ACC112 (cell line): ENCODE measurements at regions not wholly inside any gene's neighbourhood (a gene's known extent, or its start where the extent isn't known, plus 50 kb on each side); places are given as distances from the start of the nearest gene placed in this dataset.

Experiments
- H2AFZ ChIP-seq: fragments of 200-600 bp; sonication (generic); one replicate; pipeline ENCODE4 v1.6.0; 2017; ENCODE audit warnings: antibody characterized with exemption, low read length; ENCODE audit not compliant: unreplicated experiment
- H3K27ac ChIP-seq: fragments of 200-600 bp; sonication (generic); 2 replicates; pipeline ENCODE4 v1.5.1; 2014; ENCODE audit warnings: low read depth, mild to moderate bottlenecking, antibody characterized with exemption, low read length, moderate library complexity
- H3K27me3 ChIP-seq: fragments of 200-600 bp; sonication (generic); 2 replicates; pipeline ENCODE4 v1.6.1; 2014; ENCODE audit warnings: mild to moderate bottlenecking, antibody characterized with exemption, low read length, moderate library complexity, mixed read lengths; ENCODE audit not compliant: insufficient read depth
- H3K36me3 ChIP-seq: fragments of 200-600 bp; sonication (generic); 2 replicates; pipeline ENCODE4 v1.6.1; 2016; ENCODE audit warnings: mild to moderate bottlenecking, antibody characterized with exemption, low read length, moderate library complexity, mixed read lengths; ENCODE audit not compliant: insufficient read depth
- H3K4me1 ChIP-seq: fragments of 200-600 bp; sonication (generic); one replicate; pipeline ENCODE4 v1.6.1; 2016; ENCODE audit warnings: low read length, mixed read lengths; ENCODE audit not compliant: insufficient read depth, unreplicated experiment, control insufficient read depth
- H3K4me3 ChIP-seq: fragments of 200-600 bp; sonication (generic); 2 replicates; pipeline ENCODE4 v1.5.1; 2014; ENCODE audit warnings: mild to moderate bottlenecking, low read depth, low read length
- H3K79me2 ChIP-seq: fragments of 200-600 bp; sonication (generic); one replicate; pipeline ENCODE4 v1.6.0; 2016; ENCODE audit warnings: low read length; ENCODE audit not compliant: control insufficient read depth, unreplicated experiment, insufficient read depth

GRCh38 chr2:240202586-240202985 is 62.1 kb upstream of the OTOS start:
- H2AFZ ChIP-seq: no peak overlapping the region
- peaks cover 12% of the 10 kb centered on the region for H3K4me1 ChIP-seq
- H3K4me3 ChIP-seq: no peak overlapping the region
- H3K36me3 ChIP-seq: no peaks in the 10 kb centered on the region
- H3K27me3 ChIP-seq: peaks cover 44% of the 10 kb centered on the region
- H3K79me2 ChIP-seq: no peaks in the 10 kb centered on the region
- no peak overlapping the region for H3K27ac ChIP-seq

- Histone ChIP-seq H3K36me3 (no peaks in the 10 kb centered on the region), H3K27me3 (peaks cover 44% of the 10 kb centered on the region), H2AFZ (no peak overlapping the region), H3K4me3 (no peak overlapping the region), H3K27ac (no peak overlapping the region), H3K4me1 (peaks cover 12% of the 10 kb centered on the region), H3K79me2 (no peaks in the 10 kb centered on the region)
Observed at GRCh38 chr2:240203031-240203787, 62.8 kb upstream of the OTOS start.

DNA sequence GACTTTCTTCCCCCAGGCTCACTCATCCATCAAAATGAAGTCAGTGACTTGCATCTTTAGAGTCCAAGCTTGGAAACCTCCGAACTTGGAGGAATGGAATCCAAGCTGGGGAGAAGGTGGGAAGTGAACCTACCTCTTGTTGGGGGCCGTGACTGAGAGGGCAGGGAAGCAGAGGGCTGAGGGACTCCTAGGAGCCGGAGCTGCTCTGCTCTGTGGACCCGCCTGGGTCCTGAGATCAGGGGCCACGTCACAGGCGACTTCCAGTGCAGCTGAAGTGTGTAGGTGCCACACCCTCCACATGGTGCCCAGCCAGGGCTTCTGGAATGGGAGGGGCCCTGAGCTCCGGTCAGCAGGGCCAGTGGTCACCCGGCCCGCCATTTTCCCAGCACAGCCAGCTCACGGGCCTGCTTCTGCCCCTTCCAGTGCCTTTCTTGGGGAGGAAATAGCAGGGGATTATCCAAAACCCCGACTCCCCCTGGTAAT is 63.4 kb upstream of the OTOS start:
- H3K27ac ChIP-seq: no peak overlapping the region
- H2AFZ ChIP-seq: no peak overlapping the region
- H3K4me3 ChIP-seq: no peak overlapping the region
- H3K36me3 ChIP-seq: no peaks in the 10 kb centered on the region
- peaks cover 12% of the 10 kb centered on the region for H3K4me1 ChIP-seq
- peaks cover 44% of the 10 kb centered on the region for H3K27me3 ChIP-seq
- H3K79me2 ChIP-seq: no peaks in the 10 kb centered on the region

- H3K4me1 ChIP-seq: peaks cover 12% of the 10 kb centered on the region
- no peaks in the 10 kb centered on the region for H3K79me2 ChIP-seq
- H2AFZ ChIP-seq: no peak overlapping the region
- H3K27me3 ChIP-seq: peaks cover 47% of the 10 kb centered on the region
- no peaks in the 10 kb centered on the region for H3K36me3 ChIP-seq
- H3K4me3 ChIP-seq: no peak overlapping the region
- peak overlapping the region; percentile 19; the same call in 1 of the 2 replicates for H3K27ac ChIP-seq
Observed at GRCh38 chr2:240204431-240205276, 64.2 kb upstream of the OTOS start.

- H3K27me3 ChIP-seq: peaks cover 41% of the 10 kb centered on the region
- H3K4me1 ChIP-seq: peaks cover 12% of the 10 kb centered on the region
- H3K79me2 ChIP-seq: no peaks in the 10 kb centered on the region
- no peaks in the 10 kb centered on the region for H3K36me3 ChIP-seq
- H2AFZ ChIP-seq: no peak overlapping the region
- peak overlapping the region; percentile 19; the same call in 1 of the 2 replicates for H3K27ac ChIP-seq
- H3K4me3 ChIP-seq: no peak overlapping the region
Observed at GRCh38 chr2:240205348-240205747, 64.9 kb upstream of the OTOS start.

GRCh38 chr2:240205772-240206171 is 65.3 kb upstream of the OTOS start:
- H3K4me1 ChIP-seq: peaks cover 12% of the 10 kb centered on the region
- no peak overlapping the region for H3K4me3 ChIP-seq
- no peak overlapping the region for H2AFZ ChIP-seq
- no peak overlapping the region for H3K27ac ChIP-seq
- H3K36me3 ChIP-seq: no peaks in the 10 kb centered on the region
- H3K27me3 ChIP-seq: peaks cover 36% of the 10 kb centered on the region
- H3K79me2 ChIP-seq: no peaks in the 10 kb centered on the region

DNA sequence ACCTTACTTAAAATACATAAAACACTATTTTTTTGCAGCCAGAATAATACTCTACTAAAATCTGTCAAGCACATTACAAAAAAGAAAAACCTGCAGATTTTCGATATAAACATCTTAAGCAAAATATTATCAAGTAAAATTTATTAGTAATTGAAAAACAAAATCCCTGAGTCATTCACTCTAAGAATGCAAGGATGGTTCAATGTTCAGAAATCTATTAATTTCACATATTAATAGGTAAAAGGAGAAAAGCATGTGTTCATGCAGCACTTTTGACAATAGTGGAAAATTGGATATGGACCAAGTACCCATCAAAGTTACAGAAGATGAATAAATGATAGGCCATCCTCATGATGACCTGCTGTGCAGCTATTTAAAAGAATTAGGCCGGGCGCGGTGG is 66.2 kb upstream of the OTOS start:
- no peak overlapping the region for H3K4me3 ChIP-seq
- no peak overlapping the region for H2AFZ ChIP-seq

GRCh38 chr2:240207661-240208060 is 67.2 kb upstream of the OTOS start:
- Histone ChIP-seq H3K79me2 (no peaks in the 10 kb centered on the region), H3K4me3 (no peak overlapping the region), H2AFZ (no peak overlapping the region), H3K27me3 (peaks cover 17% of the 10 kb centered on the region), H3K4me1 (peaks cover 12% of the 10 kb centered on the region), H3K27ac (no peak overlapping the region), H3K36me3 (no peaks in the 10 kb centered on the region)

More for the DNA sequence above, 66.2 kb upstream of the OTOS start:
- Histone ChIP-seq H3K36me3 (no peaks in the 10 kb centered on the region), H3K27me3 (peaks cover 28% of the 10 kb centered on the region), H3K4me1 (peaks cover 12% of the 10 kb centered on the region), H3K79me2 (no peaks in the 10 kb centered on the region), H3K27ac (no peak overlapping the region)

DNA sequence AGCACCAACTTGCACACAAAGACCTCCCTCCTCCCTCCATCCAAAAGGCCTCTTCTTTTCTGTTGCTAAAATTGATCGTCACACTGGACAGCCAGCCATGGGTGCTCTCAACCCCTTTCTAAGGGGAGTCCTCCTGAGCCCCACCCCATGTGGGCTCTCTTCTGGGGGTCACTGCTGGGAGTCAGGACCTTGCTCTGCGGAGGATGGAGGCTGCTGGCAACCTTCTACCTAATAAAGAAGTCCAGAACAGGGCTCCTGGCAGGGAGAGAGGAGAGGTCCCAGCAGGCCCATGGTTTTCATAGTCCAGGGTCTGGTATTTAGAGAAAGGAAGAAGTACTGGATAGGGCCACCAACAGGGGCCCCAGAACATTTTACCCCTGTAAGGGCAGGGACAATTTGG is 67.6 kb upstream of the OTOS start:
- Histone ChIP-seq H2AFZ (no peak overlapping the region), H3K4me3 (no peak overlapping the region), H3K27me3 (peaks cover 13% of the 10 kb centered on the region; the same call in 1 of the 2 replicates), H3K4me1 (peaks cover 12% of the 10 kb centered on the region), H3K79me2 (no peaks in the 10 kb centered on the region), H3K27ac (no peak overlapping the region), H3K36me3 (no peaks in the 10 kb centered on the region)

GRCh38 chr2:240208631-240209211 is 68.3 kb upstream of the OTOS start:
- Histone ChIP-seq H3K4me1 (peaks cover 12% of the 10 kb centered on the region), H3K79me2 (no peaks in the 10 kb centered on the region), H3K36me3 (no peaks in the 10 kb centered on the region), H3K27me3 (peaks cover 8% of the 10 kb centered on the region; the same call in 1 of the 2 replicates), H3K27ac (no peak overlapping the region), H2AFZ (no peak overlapping the region), H3K4me3 (no peak overlapping the region)
